ENCODE measurements at regions not wholly inside any gene's neighbourhood (a gene's known extent, or its start where the extent isn't known, plus 50 kb on each side); places are given as distances from the start of the nearest gene placed in this dataset.
"Not testable (repeated sequence)": the region's sequence is repeated elsewhere in the genome, so short reads cannot be mapped to it uniquely, and the experiment has no call there.

DNA sequence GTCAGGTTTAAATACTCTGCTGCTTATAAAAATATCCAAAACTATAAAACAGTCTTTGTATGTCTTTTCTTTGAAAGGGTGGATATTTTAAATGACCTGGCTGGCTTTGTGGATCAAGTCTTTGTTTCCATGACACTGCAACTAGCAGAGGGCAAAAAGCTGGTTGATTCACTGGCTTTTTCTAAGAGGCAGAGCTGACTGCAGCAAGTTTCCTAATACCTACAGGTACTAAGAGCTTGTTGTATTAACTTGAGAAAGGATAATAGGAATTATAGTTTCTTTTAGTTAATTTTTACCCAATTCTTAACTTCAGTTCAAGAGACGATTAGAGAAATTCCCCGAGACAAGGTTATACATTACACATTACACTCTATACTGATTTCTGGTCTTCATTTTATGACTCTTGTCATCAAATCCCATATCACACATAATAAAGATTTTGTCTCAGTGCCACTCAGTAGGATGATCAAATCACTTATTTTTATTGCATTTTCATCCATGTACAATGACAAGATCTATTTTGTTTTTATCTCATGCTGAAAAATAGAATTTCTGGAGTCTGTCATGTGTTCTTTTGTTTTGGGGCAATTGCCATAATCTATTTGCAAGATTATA, 120.1 kb upstream of the RIMS1 start:
- no peak overlapping the region for H3K4me3 ChIP-seq (ENCODE audit: low read length)
- peak; percentile 2 for DNase-seq (ENCODE audit: low read depth)
- TF ChIP-seq, protein P1, sequence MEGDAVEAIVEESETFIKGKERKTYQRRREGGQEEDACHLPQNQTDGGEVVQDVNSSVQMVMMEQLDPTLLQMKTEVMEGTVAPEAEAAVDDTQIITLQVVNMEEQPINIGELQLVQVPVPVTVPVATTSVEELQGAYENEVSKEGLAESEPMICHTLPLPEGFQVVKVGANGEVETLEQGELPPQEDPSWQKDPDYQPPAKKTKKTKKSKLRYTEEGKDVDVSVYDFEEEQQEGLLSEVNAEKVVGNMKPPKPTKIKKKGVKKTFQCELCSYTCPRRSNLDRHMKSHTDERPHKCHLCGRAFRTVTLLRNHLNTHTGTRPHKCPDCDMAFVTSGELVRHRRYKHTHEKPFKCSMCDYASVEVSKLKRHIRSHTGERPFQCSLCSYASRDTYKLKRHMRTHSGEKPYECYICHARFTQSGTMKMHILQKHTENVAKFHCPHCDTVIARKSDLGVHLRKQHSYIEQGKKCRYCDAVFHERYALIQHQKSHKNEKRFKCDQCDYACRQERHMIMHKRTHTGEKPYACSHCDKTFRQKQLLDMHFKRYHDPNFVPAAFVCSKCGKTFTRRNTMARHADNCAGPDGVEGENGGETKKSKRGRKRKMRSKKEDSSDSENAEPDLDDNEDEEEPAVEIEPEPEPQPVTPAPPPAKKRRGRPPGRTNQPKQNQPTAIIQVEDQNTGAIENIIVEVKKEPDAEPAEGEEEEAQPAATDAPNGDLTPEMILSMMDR (conservative IDR thresholded peaks at IDR 0.05; ENCODE audit: low read depth, low read length) = no peak

DNA sequence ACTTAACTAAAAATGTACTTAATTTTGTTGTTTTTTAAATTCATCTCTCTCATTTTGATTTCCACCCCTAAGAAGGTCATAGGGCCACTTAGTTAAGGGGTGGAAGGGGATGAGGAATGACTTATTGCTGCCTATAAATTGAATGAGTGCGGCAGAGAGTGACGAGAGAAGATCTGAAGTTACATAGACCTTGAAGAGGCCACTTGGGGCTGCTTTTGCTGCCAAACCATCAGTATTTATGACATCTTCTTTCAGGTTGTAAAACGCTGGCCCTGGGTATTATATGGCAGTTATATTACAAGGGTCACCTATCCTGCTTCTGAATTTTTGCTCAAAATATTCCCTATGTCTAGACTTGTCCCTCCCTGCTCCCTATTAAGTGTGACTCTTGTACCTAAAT, 119.6 kb upstream of the RIMS1 start:
- no peak overlapping the region for H3K4me3 ChIP-seq (ENCODE audit: low read length)
- no peak for DNase-seq (ENCODE audit: low read depth)
- TF ChIP-seq, protein P1 (conservative IDR thresholded peaks at IDR 0.05; ENCODE audit: low read depth, low read length) = no peak

DNA sequence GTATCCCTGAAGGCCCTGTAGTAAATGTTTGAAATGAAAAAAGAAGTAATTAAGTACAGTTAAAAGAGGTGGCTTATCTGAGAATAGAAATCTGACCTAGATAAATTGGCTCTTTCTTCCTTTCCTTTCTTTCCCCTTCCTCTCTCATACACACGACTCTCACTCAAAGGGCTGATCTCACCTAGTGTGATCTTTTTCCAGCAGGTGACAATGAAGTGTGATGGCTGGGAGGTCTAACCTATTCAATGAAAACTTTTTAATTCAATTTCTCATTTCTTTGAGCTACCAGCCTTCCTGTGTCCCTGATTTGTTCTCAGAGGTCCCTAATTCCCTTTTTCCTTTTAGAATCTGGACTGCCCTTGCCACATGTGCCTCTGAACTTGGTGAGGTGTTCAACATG, 118.0 kb upstream of the RIMS1 start:
- H3K4me3 ChIP-seq (ENCODE audit: low read length) = no peak overlapping the region
- TF ChIP-seq, protein P1 (conservative IDR thresholded peaks at IDR 0.05; ENCODE audit: low read depth, low read length) = no peak
- DNase-seq (ENCODE audit: low read depth) = no peak

DNA sequence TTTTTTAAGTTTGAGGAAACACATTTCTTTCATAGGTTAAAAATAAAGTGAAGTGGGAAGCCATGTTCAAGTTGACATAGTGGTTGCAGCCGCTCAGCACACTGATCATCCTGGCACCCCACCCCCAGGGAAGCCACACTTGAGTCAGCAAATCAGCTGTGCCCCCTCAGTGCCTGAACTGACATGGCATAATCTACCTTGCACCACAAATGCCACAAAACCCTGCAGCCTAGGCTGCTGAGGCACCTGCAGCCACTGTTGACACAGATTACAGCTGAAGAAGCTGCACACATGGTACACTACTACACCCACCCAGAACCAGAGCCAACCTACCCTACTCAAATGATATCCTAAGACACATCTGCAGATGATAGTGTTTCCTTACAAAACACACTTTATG, 77.5 kb upstream of the RIMS1 start:
- H3K4me3 ChIP-seq (ENCODE audit: low read length) = no peak overlapping the region
- TF ChIP-seq, protein P1 (conservative IDR thresholded peaks at IDR 0.05; ENCODE audit: low read depth, low read length) = no peak
- no peak for DNase-seq (ENCODE audit: low read depth)

DNA sequence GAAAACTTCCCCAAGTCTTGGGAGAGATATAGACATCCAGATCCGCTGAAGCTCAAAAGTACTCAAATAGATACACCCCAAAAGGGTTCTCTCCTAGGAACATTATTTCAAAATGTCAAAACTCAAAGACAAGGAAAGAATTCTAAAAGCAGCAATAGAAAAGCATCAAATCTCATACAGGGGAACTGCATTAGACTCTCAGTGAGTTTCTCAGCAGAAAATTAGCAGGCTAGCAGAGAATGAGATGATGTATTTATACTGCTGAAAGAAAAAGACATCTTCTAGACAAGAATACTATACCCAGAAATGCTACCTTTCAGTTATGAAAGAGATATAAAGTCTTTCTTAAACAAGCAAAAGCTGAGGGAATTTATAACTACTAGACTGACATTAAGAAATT, 75.5 kb upstream of the RIMS1 start:
- no peak overlapping the region for H3K4me3 ChIP-seq (ENCODE audit: low read length)
- TF ChIP-seq, protein P1 (conservative IDR thresholded peaks at IDR 0.05; ENCODE audit: low read depth, low read length) = no peak
- DNase-seq (ENCODE audit: low read depth) = no peak

DNA sequence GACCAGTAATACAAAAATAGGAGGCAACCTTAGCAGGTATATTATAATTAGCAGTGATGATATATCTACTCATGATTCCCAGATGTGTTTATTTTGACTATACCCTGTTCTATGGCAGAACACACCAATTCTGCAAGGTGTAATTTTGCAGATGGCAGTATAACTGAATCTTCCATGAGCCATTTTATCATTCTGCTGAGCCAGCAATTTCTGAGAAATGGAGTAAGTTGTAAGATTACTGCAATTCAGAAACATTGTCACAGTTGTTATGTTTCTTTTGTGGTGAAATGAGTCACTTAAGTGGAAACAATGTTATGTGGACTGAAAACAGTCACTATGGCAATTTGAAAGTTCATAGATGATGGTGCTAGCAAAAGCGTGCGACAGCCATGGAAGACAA, 63.7 kb upstream of the RIMS1 start:
- no peak for DNase-seq (ENCODE audit: low read depth)
- TF ChIP-seq, protein P1 (conservative IDR thresholded peaks at IDR 0.05; ENCODE audit: low read depth, low read length) = no peak

DNA sequence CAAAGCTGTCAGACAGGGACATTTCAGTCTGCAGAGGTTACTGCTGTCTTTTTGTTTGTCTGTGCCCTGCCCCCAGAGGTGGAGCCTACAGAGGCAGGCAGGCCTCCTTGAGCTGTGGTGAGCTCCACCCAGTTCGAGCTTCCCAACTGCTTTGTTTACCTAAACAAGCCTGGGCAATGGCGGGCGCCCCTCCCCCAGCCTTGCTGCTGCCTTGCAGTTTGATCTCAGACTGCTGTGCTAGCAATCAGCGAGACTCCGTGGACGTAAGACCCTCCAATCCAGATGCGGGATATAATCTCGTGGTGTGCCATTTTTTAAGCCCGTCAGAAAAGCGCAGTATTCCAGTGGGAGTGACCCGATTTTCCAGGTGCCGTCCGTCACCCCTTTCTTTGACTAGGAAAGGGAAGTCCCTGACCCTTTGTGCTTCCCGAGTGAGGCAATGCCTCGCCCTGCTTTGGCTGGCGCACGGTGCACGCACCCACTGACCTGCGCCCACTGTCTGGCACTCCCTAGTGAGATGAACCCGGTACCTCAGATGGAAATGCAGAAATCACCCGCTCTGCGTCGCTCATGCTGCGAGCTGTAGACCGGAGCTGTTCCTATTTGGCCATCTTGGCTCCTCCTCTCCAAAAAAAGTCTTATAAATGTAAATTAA, 54.1 kb upstream of the RIMS1 start:
- H3K4me3 ChIP-seq (ENCODE audit: low read length); DNase-seq (ENCODE audit: low read depth): not testable (repeated sequence)

More for the DNA sequence above, 63.7 kb upstream of the RIMS1 start:
- H3K4me3 ChIP-seq (ENCODE audit: low read length) = no peak overlapping the region

Data from retinal pigment epithelial cell (primary cell).